GM19452 (cell line): ENCODE measurements at regions not wholly inside any gene's neighbourhood (a gene's known extent, or its start where the extent isn't known, plus 50 kb on each side); places are given as distances from the start of the nearest gene placed in this dataset.

Experiments used
- ATAC-seq: cut with Tn5 transposase; IDR thresholded peaks from one replicate; pipeline ENCODE4 v1.9.1; 2021; ENCODE audit not compliant: unreplicated experiment

DNA sequence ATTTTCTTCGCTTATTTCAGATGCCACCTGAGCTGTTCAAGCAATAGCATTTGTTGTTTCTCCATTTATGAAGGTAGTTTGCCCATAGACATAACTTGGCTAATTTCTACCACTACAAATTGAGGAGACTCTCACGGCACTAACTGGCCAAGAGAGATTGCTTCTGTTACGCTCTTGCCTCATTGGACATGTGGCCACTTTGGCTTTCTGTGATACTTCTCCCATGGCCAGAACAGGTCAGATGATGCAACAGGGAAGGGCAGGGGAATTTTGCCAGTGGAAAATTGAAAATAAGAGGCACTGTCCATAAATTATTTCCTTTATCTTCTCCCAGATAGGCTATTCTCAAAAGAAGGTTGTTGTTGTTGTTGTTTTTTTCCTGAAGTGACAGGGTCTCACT lies 1633.3 kb upstream of the LRRTM3 start:
- no peak for ATAC-seq

DNA sequence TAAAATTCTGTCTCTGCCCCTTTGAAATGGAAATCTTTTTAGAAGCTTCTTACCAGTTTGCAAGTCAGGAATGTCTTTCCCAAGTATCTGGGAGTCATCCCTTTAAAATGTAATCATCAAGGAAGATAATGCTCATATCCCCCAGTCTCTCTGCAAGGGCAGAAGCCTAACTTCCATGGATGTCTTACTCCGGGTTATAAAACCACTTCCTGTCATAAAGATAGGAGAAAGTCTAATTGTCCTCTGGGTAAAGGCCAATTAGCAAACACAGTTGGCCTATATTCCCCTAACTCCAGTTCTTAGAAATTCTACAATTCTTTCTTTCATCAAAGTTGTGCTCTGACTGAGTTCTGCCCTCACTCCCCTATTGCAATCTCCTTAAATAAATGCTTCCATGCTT lies 1631.5 kb upstream of the LRRTM3 start:
- no peak for ATAC-seq

DNA sequence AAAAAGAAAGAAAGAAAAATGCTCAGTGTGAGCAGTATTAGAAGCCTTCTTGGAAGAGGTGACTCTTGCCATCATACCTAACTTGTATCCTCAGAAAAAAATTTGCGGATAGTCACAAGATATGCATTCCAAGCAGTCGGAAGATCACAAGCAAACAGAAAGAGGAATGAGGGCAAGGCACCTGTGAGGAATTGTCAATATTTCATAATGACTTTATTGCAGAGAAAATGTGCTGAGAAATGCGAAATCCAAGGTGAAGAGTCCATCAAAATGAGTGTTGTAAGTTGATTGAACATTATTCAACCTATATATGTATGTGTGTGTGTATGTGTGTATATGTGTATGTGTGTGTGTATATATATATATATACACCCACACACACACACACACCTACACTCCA lies 1624.7 kb upstream of the LRRTM3 start:
- ATAC-seq = no peak

DNA sequence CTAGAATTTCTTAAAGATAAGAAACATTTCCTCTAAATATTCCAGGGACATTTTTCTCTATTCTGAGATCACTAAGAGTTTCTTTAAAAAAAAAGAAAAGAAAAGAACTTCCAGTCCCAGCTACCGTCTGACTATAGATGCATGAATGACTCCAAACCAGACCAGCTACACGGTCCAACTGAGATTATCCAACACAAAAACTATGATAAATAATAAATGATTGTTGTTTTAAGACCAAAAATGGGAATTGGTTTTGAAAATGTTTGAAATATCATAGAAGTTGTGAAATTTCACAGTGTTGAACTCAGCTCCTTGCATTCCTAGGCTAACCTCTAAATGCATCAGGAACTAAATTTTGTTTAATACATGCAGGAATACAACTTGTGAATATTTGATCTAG lies 1619.6 kb upstream of the LRRTM3 start:
- no peak for ATAC-seq

DNA sequence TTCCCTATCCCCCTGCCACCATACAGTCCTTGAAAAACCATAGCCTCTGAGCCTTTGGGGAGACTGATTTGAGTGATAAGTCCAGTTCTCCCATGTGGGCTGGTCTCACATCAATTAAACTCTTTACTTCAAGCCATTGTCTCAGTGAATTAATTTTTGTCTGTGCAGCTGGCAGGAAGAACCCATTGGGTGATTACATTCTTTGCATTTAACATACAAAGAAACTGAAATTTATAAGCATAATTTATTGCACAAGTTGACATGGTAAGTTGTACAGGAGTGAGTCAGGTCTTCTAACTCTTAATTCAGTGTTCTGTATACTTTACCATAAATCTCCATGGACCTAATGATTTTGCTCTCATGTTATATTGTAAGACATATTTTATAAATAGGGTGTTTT lies 1613.0 kb upstream of the LRRTM3 start:
- no peak for ATAC-seq

DNA sequence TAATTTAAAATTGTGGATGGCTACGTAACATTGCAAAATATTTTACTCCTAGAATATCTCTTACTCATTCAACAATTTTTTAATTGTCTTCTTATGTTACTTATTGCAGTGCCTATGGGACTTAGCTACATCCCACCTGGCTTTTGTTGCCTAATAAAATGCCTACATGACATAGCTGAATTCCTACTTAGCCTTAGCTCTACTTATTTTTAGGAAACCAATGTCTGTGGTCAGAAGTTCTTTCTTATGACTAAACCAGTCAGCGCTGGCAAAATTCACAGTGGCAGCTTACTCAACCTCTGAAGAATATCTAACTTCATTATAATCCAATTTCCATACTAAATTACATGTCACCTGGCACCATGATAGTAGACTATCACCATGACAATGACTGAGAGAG lies 1612.4 kb upstream of the LRRTM3 start:
- ATAC-seq = no peak

DNA sequence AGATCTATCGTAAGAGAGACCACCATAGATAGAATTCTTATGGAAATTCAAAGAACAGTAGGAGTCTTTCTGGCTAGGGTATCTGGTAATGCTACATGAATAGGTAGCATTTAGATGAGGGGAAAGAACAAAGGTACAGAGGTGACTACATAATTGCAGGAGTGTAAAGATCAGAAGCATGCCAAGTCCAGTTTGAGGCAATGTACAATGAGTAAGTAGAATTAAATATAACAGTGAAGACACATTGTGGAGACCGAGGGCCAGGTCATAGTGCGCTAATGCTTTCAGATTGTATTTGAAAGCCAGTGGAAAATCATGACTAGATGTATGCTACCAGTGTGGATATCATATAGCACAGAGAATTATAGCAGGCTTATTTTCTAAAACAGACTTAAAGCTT lies 1611.6 kb upstream of the LRRTM3 start:
- no peak for ATAC-seq

DNA sequence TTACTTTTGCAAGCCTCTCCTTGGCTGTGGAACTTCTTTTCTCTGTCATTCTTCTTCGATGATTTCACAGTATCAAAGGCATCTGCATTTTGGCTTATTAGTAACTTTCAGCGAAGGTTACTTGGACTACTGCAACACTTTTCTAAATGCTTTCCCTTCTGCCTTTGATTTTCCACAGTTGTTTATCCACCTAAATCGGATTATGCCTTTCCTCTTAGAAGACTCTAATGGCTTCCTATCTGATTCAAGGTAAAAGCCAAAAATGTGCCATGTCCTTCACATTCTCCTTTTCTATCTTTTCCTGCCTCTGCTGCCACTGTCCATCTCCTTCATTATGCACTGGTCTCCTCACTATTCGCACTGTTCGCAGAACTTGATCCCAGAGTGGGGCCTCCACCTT lies 1606.3 kb upstream of the LRRTM3 start:
- ATAC-seq = no peak

DNA sequence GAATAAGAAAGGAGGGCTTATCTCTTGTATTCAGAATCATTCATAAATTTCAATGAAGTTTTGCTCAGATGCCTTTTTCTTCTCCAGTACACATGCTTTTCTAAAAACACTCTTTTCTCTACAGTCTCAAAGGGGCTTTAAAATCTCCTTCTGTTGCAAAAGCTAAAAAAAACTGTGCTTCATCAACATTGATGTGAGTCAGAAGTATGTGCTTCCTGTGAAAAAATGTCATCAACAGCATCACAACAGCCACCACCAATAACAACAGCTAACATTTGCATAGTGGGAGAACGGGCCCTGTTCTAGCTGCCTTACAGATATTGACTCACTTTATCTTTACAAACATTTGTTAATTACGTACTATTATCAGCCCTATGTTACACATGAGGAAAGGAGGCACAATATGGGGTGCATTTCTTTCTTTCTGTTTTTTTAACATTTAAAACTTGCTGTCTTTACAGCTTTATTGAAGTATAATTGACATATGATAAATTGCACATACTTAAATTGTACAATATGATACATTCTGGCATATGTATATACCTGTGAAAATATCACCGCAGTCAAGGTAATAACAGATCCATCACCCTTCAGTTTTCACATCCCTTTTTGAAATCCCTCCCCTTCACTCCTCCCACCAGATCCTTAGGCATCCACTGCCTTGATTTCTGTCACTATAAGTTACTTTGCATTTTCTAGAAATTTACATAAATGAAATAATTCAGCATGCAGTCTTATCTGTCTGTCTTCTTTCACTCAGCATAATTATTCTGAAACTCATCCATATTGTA lies 1605.4 kb upstream of the LRRTM3 start:
- ATAC-seq = no peak

DNA sequence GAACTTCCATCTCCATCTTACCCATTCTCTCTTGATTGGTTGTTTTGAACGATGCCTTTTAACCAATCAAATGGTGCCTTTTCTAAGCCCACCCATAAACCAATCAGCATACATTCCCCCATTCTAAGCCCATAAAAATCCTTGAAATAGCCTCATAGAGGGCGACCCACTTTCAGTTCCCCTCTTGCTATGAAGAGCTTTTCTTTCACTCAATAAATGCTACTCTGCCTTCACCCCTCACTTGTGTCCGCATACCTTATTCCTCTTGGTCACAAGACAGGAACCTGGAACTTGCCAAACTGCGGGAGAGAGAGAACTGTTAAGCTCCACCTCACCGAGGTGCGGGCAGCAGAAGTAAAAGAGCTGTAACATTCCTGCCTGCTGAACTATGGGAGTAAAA lies 1602.0 kb upstream of the LRRTM3 start:
- no peak for ATAC-seq

DNA sequence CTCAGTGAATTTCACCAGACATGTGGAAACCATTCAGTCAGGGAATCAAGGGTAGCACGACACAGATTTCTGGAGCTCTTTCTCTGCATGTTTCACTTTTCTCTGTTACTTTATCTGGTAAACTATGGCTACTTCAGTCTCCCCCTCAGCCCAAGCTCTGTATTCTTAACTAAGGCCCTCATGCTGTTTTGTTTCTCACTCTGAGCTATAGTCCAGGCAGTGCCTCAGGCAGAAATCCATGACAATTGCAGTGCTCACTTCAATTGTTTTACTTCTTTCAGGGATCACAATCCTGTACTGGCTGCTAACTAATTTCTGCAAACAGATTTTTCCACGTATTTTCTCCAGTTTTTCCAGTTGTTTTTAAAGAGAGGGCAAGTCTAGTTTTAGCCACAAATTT lies 1599.9 kb upstream of the LRRTM3 start:
- ATAC-seq = no peak

DNA sequence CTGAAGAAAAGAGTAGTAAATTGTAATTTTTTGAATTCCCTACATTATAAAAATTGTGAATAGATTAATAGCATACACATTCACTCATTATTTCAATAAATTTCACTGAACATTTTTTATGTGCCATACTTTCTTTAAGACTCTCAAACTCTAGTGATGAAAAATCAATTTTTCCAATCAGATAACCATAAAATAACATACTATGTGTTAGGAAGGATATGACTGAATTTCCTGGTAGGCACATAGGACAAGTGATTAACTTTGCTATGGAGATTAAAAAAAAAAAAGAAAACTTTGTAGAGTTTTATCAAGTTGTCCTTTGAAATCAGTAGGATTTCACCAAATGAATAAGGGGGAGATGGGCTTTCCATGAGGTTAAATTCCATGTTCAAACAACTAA lies 1597.3 kb upstream of the LRRTM3 start:
- ATAC-seq = no peak

DNA sequence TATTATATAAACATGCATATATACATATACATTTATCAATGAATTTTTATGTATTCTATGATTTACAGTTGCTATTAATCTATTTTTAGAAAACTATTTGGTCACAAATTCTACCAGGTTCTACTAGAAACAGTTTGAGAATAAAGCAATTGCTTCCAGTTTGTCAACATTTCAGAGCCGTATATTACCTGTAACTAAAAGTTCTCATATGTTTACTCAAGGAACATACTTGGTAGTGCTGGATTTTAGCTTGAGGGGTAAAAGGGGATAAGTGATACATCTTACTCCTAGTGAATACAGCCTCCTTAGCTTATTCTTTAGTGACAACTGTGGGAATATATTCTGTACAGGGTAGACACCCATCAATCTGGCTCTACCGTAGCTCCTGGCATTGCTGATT lies 1590.5 kb upstream of the LRRTM3 start:
- ATAC-seq = no peak

DNA sequence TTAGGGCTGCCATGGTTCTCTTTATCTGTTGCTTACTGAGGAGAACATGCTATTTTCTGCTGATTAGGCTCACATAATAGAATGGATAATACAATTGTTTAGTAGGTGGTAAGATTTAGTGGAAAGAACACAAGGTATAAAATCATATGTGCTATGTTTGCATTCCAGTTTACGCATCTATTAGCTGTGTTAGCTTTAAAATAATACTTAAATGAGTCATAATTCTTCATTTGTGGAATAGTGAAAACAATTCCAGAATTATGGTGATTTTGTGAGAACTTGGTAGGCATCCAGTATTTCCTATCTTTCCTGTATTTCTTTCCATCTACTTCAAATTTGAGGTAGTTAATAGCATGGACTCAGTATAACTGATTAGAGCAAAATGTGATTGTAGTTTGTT lies 1585.5 kb upstream of the LRRTM3 start:
- no peak for ATAC-seq

DNA sequence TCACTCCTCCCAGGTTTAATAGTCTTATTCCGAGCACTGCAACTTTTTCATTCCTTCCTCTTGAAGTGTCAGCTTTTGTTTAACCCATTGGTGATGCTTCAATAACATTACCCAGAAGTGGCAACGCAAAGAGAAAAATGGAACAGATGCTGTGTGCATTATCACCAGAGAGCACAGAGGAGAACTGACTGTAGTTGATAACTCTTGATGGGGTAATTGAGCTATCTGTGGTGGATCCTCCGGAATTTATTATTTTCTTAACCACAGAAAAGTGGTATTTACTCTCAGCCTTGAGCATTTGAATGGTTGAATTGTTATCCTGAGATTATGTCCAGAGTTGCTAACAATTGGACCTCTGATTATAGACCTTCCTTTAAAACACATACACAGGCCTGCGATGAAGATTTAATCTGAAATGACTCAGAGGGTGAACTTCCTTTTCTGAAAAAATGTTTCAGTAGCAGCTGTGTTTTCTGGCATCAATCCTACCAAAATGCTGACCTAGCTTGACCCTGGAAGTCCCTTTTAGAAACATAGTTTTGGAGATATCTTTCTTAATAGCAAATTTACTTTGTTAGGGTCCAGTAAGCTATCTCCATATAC lies 1584.4 kb upstream of the LRRTM3 start:
- ATAC-seq = no peak

DNA sequence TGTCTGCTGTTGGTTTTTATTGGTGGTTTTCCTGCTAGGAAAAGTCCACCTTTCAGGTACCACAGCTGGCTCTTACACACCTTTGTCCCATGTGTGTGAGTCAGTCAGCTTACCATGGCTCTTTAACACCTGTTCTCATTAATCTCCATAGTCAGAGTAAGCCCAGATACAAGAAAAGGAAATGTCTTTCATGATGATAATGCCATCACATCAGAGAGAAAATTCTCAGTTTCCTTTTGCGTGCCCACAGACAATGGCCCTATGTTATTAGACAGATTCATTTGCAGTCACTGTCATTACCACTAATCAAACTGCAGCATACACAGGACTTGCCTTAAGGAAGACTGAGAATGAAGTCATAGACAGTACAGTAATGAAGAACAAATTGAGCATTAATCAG lies 1583.6 kb upstream of the LRRTM3 start:
- ATAC-seq = no peak

DNA sequence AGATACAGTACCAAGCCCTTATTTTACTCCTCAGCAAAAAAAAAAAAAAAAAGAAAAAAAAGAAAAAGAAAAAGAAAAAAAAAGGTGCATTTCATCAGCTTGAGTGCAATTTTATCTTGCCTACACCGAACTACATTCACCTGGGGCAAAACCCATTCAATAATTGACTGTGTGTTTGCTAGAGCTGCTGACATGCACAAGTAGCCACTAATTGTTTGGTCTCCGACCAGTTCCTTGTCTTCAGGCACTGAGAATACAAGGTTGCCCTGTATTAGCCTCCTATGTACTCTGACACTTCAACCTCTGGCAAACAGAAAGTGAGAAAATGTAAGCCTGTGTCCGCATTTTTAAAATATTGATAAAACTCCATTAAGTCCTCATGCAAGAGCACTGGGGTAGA lies 1579.4 kb upstream of the LRRTM3 start:
- ATAC-seq = no peak

DNA sequence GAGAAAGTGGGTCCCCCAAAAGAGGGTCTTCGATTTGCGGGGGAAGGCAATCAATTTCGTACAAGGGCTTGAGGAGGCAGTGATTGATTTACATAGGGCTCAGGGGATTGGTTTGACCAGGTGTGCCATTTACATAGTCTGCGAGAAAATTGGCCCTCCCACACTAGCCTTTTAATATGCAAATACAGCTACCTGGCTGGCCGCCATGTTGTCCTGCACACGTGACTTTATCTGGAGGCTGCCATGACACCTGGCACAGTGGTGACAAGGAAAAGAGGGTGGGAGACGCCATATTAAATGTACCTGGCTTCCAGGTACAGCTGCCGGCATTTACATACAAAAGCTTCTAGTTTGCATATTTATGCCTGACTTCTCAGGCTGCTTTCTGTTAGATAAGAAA lies 1577.2 kb upstream of the LRRTM3 start:
- ATAC-seq = no peak

DNA sequence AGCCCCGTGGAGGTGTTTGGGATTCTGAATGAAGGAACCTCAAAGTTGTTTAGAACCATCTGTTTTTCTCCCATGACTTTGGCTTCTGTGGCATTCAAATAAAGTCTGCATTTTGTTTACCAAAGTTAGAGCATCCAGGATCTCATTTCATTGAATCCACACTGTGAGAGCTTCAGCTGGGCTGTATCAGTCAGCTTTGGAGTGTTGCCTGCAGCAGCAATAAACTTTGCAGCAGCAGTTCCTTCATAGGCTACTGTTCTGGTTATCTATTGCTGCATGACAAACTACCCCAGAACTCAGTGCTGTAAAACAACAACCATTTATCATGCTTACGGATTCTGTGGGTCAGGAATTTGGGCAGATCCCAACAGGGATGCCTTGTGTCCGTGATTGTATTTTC lies 1575.2 kb upstream of the LRRTM3 start:
- no peak for ATAC-seq

DNA sequence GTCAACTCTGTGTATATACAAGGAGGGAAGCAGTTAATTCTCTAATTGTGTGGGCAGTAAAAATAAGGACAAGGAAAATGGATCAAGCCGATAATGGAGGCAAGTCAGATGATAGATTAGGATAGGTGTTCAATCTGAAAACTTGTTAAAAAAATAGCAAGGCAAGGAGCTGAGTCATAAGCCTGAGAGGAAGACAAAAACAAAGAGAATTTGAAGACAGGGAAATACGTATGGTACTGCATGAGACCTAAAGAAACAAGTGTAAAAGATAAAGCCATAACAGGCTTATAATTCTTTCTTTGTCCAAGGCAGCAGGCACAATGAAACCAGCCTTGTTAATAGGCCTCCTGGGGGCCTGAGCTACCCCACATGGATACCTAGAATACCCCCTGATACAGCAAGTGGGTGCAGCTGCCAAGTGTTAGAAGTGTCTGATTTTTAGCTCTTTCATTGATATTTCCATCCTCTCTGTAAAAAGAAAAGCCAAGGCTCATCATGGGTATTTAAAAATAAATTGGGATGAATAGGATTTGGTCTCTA lies 1570.6 kb upstream of the LRRTM3 start:
- ATAC-seq = no peak

DNA sequence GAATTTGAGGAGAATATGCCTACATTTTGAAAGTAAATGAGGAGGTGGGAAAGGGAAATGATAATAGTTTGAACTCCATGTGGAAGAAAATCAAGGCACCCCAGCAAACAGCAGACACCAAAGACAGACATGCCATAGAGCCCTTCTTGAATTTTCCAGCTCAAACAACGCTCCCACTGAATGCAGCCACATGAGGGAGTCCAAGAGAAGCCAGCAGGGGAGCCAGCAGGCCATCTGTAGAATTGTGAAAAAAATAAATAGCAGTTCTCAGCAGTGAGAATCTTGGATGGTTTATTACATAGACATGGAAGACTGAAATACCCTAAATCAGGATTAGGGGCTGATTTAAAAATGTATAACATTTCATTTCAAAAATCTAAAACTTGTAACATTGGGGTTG lies 1567.3 kb upstream of the LRRTM3 start:
- no peak for ATAC-seq

DNA sequence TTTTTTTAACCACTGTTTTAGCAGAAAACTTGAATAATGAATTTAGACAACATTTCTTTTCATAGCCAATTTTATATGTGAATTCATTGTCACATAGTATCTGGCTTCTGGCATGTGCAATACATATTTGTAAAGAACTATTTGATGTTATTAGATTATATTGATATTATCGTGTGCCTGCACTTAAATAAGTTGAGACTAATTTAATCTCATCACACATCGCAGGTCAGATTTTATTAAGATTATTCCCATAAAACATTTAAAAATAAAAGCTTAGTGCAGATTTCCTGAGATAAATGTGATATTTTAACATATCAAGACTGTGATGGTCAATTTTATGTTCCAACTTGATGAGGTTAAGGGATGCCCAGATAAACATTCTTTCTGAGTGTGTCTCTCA lies 1565.3 kb upstream of the LRRTM3 start:
- no peak for ATAC-seq

DNA sequence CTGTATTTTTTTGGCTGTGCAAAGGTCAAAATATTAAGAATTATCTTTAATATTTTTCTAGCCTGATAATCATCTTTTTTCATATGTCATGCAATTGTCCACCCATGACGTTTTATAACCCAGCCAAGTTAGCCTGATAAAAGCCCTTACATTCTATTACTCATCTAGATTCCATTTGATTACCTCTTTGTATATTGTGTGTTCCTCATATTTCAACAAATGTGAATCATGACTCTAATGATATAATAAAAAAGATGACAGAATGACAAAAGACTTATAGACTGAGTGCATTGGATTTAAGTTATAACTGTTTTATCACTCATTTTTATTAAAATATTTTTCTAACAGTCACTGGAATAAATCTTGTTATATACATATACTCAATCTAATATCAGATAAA lies 1560.0 kb upstream of the LRRTM3 start:
- ATAC-seq = no peak
